Neural progenitor cell (in vitro differentiated cells): ENCODE measurements at regions not wholly inside any gene's neighbourhood (a gene's known extent, or its start where the extent isn't known, plus 50 kb on each side); places are given as distances from the start of the nearest gene placed in this dataset.
"Not testable (repeated sequence)": the region's sequence is repeated elsewhere in the genome, so short reads cannot be mapped to it uniquely, and the experiment has no call there.

ENCODE experiments used
- DNase-seq: peaks from one replicate; pipeline ENCODE4 v3.0.0-alpha.2; 2016; ENCODE audit warnings: low spot score
- H2AFZ ChIP-seq: fragments of 200-600 bp; sonication (generic); replicated peaks from 2 replicates; pipeline ENCODE4 v1.6.1; 2016; ENCODE audit warnings: antibody characterized with exemption
- H3F3A ChIP-seq: fragments of 200-600 bp; sonication (generic); 2 replicates; pipeline ENCODE4 v1.6.1; 2016; ENCODE audit warnings: antibody characterized with exemption, low read depth
- H3K27ac ChIP-seq: fragments of 200-600 bp; sonication (generic); 2 replicates; pipeline ENCODE4 v1.5.1; 2016; ENCODE audit warnings: mild to moderate bottlenecking
- H3K27me3 ChIP-seq: fragments of 200-600 bp; sonication (generic); 2 replicates; pipeline ENCODE4 v1.6.1; 2016; ENCODE audit warnings: mild to moderate bottlenecking, moderate library complexity
- H3K36me3 ChIP-seq: fragments of 200-600 bp; sonication (generic); 2 replicates; pipeline ENCODE4 v1.5.1; 2016
- H3K4me1 ChIP-seq: fragments of 200-600 bp; sonication (generic); 2 replicates; pipeline ENCODE4 v1.6.1; 2016; ENCODE audit warnings: mixed run types
- H3K4me2 ChIP-seq: fragments of 200-600 bp; sonication (generic); 2 replicates; pipeline ENCODE4 v1.6.1; 2016
- H3K4me3 ChIP-seq: fragments of 200-600 bp; sonication (generic); 2 replicates; pipeline ENCODE4 v1.5.1; 2016
- H3K79me2 ChIP-seq: fragments of 200-600 bp; sonication (generic); 2 replicates; pipeline ENCODE4 v1.6.1; 2016; ENCODE audit warnings: low read depth
- H3K9ac ChIP-seq: fragments of 200-600 bp; sonication (generic); 2 replicates; pipeline ENCODE4 v1.6.1; 2016
- H3K9me3 ChIP-seq: fragments of 200-600 bp; sonication (generic); 2 replicates; pipeline ENCODE4 v1.5.1; 2016; ENCODE audit warnings: low read depth
- H4K20me1 ChIP-seq: fragments of 200-600 bp; sonication (generic); 2 replicates; pipeline ENCODE4 v1.6.1; 2016; ENCODE audit warnings: low read depth
- H3K27ac Mint-ChIP-seq: 3 replicates; pipeline ENCODE4 v1.8.0; 2021; ENCODE audit warnings: mixed read lengths
- H3K27me3 Mint-ChIP-seq: 2 replicates; pipeline ENCODE4 v1.8.0; 2022; ENCODE audit warnings: low read depth, mild to moderate bottlenecking, inconsistent platforms, moderate library complexity, mixed read lengths; ENCODE audit not compliant: insufficient read depth
- H3K36me3 Mint-ChIP-seq: 3 replicates; pipeline ENCODE4 v1.8.0; 2021; ENCODE audit warnings: mixed read lengths
- H3K4me1 Mint-ChIP-seq: 3 replicates; pipeline ENCODE4 v1.8.0; 2021; ENCODE audit warnings: mixed read lengths
- H3K4me3 Mint-ChIP-seq: 3 replicates; pipeline ENCODE4 v1.8.0; 2021; ENCODE audit warnings: mild to moderate bottlenecking, moderate library complexity, mixed read lengths
- H3K9me3 Mint-ChIP-seq: 3 replicates; pipeline ENCODE4 v1.8.0; 2020; ENCODE audit warnings: mixed read lengths
- CTCF ChIP-seq: fragments of 200-600 bp; sonication (generic); IDR thresholded peaks from 2 replicates; pipeline ENCODE4 v1.5.1; 2017; ENCODE audit warnings: antibody characterized with exemption, mild to moderate bottlenecking
- EZH2 ChIP-seq: fragments of 200-600 bp; sonication (generic); IDR thresholded peaks from 2 replicates; pipeline ENCODE4 v1.6.1; 2017; ENCODE audit warnings: antibody characterized with exemption, mild to moderate bottlenecking, moderate library complexity
- EZH2phosphoT487 ChIP-seq: fragments of 200-600 bp; sonication (generic); IDR thresholded peaks from 2 replicates; pipeline ENCODE4 v1.6.1; 2017; ENCODE audit warnings: antibody characterized with exemption

- Mint-ChIP-seq H3K4me1 (peaks cover 7% of the 10 kb centered on the region), H3K4me3 (no peak overlapping the region), H3K27me3 (no peaks in the 10 kb centered on the region), H3K9me3 (peaks cover 5% of the 10 kb centered on the region), H3K36me3 (peaks cover 1% of the 10 kb centered on the region), H3K27ac (no peak overlapping the region)
- H3K27ac ChIP-seq = no peak overlapping the region
- no peak overlapping the region for H3K9ac ChIP-seq
- H3K79me2 ChIP-seq = no peaks in the 10 kb centered on the region
- H3K27me3 ChIP-seq = no peaks in the 10 kb centered on the region
- peaks cover 5% of the 10 kb centered on the region for H3K36me3 ChIP-seq
- no peak overlapping the region for H3K4me3 ChIP-seq
- no peak for DNase-seq
- no peaks in the 10 kb centered on the region for H4K20me1 ChIP-seq
- TF ChIP-seq CTCF (no peak), EZH2 (no peak), EZH2phosphoT487 (no peak)
- H3K9me3 ChIP-seq = peaks cover 2% of the 10 kb centered on the region
- H3K4me1 ChIP-seq = peaks cover 10% of the 10 kb centered on the region
- H3F3A ChIP-seq = no peaks in the 10 kb centered on the region
- H2AFZ ChIP-seq = no peak overlapping the region
- H3K4me2 ChIP-seq = no peak overlapping the region
Observed at GRCh38 chr5:96316017-96316416, 117.0 kb downstream of the PCSK1 start.

GRCh38 chr5:96315431-96315830, 117.6 kb downstream of the PCSK1 start:
- Histone ChIP-seq H3K4me2 (no peak overlapping the region), H3K79me2 (no peaks in the 10 kb centered on the region), H2AFZ (no peak overlapping the region), H3K4me3 (no peak overlapping the region), H3K27me3 (no peaks in the 10 kb centered on the region), H3K4me1 (peaks cover 10% of the 10 kb centered on the region), H4K20me1 (no peaks in the 10 kb centered on the region), H3K27ac (no peak overlapping the region), H3K9me3 (peaks cover 7% of the 10 kb centered on the region), H3F3A (no peaks in the 10 kb centered on the region), H3K9ac (no peak overlapping the region), H3K36me3 (peaks cover 5% of the 10 kb centered on the region)
- H3K27ac Mint-ChIP-seq = no peak overlapping the region
- no peaks in the 10 kb centered on the region for H3K27me3 Mint-ChIP-seq
- H3K4me3 Mint-ChIP-seq = no peak overlapping the region
- H3K4me1 Mint-ChIP-seq = peaks cover 7% of the 10 kb centered on the region
- peaks cover 10% of the 10 kb centered on the region for H3K9me3 Mint-ChIP-seq
- H3K36me3 Mint-ChIP-seq = peaks cover 1% of the 10 kb centered on the region
- no peak for TF ChIP-seq EZH2
- no peak for TF ChIP-seq CTCF
- no peak for TF ChIP-seq EZH2phosphoT487
- DNase-seq = no peak

- no peak overlapping the region for H3K4me2 ChIP-seq
- Mint-ChIP-seq H3K27ac (no peak overlapping the region), H3K36me3 (no peaks in the 10 kb centered on the region), H3K27me3 (peaks cover 2% of the 10 kb centered on the region), H3K4me1 (peaks cover 7% of the 10 kb centered on the region), H3K4me3 (no peak overlapping the region), H3K9me3 (peaks cover 17% of the 10 kb centered on the region)
- no peak overlapping the region for H2AFZ ChIP-seq
- H3K27me3 ChIP-seq = no peaks in the 10 kb centered on the region
- H3K9me3 ChIP-seq = peaks cover 8% of the 10 kb centered on the region
- TF ChIP-seq EZH2phosphoT487 (no peak), CTCF (no peak), EZH2 (no peak)
- H3K4me1 ChIP-seq = peaks cover 10% of the 10 kb centered on the region
- no peaks in the 10 kb centered on the region for H3F3A ChIP-seq
- H3K27ac ChIP-seq = no peak overlapping the region
- no peak for DNase-seq
- H4K20me1 ChIP-seq = no peaks in the 10 kb centered on the region
- H3K9ac ChIP-seq = no peak overlapping the region
- peaks cover 5% of the 10 kb centered on the region for H3K36me3 ChIP-seq
- H3K4me3 ChIP-seq = no peak overlapping the region
- H3K79me2 ChIP-seq = no peaks in the 10 kb centered on the region
Observed at GRCh38 chr5:96312383-96312782, 120.7 kb downstream of the PCSK1 start.

GRCh38 chr5:96307047-96307446, 126.0 kb downstream of the PCSK1 start:
- not testable (repeated sequence) for H3K4me3 ChIP-seq, H3K27ac ChIP-seq, H3K79me2 ChIP-seq, H4K20me1 ChIP-seq, H3K9me3 ChIP-seq, H2AFZ ChIP-seq, H3K36me3 Mint-ChIP-seq, H3K9ac ChIP-seq, H3K27me3 Mint-ChIP-seq, H3K27me3 ChIP-seq, H3K36me3 ChIP-seq, H3F3A ChIP-seq, H3K4me1 Mint-ChIP-seq, H3K4me1 ChIP-seq, H3K4me3 Mint-ChIP-seq, H3K27ac Mint-ChIP-seq, DNase-seq, H3K4me2 ChIP-seq
- peaks cover 32% of the 10 kb centered on the region for H3K9me3 Mint-ChIP-seq
